GM04503 (cell line): ENCODE measurements at regions not wholly inside any gene's neighbourhood (a gene's known extent, or its start where the extent isn't known, plus 50 kb on each side); places are given as distances from the start of the nearest gene placed in this dataset.

Source experiments
- DNase-seq: peaks from one replicate; pipeline ENCODE4 v3.0.0-alpha.2; 2012; ENCODE audit warnings: low read depth

DNA sequence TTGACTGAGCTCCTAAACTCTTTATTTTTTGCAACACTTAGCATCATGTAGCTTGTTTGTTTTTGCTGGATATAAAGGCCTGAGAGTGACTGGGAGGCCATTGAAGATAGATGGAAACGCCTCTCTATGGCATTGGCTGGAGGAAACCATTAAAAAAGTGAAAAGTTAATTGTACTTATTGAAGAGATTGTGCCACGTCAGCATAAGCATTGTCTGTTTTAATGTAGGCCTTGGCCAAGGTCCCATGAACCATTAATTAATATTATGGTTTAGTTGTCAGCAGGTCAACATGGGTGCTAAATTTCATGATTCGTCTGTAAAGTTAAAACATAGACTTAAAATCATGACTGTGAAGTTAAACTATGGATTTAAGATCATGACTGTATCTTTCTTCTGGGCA lies 178.6 kb downstream of the GATA3 start:
- DNase-seq = no peak

DNA sequence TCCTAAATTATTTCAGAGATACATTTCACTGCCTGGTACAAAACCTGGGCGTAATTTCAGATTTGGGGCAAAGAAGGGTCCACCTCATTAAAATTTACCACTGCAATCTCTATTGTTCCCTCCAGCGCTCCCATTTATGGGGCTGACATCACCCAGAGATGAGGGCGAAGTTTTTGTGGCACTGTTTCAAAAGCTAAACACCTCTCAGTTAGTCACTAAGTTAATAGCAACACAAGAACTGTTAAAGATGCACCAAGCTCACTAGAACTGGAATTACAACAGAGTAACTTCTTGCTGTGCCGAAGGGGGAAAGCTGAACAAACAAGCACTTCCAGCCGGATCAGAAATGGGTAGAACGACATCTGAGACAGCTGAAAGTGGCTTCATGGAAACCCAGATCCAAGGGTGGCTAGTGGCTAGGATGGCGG lies 179.4 kb downstream of the GATA3 start:
- DNase-seq = no peak

DNA sequence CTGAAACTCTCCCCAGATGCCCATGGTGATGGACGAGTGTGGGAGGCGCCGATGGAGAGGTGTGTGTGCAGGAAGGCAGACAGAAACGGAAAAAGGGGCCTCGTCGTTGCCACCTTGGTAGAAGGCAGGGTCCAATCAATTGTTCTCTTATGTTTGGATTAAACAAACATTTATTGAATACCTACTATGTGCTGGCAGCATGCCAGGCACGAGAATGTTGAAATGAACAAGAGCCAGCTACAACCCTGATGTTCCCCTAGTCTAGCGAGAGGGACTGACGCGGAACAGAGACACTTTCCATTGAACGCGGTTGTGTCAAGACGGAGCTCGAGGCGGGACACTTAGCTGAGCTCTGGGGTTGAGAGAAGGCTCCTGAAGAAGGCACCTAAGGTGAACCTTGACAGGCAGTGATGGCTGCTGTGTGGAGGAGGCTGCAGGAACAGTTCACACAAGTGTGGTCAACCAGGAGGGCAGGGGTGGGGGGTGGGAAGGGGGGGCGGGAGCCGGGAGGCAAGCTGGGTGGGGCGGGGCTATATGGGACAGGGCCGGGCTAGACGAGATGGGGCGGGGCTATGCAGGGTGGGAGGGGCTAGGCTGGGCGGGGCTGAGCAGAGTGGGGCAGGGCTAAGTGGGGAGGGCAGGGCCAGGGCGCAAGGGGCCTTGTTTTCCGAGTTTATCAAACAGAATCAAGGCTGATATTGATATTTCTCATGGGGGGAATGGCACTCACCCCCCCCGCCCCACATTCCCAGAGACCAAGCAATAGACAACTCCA lies 181.0 kb downstream of the GATA3 start:
- no peak for DNase-seq

DNA sequence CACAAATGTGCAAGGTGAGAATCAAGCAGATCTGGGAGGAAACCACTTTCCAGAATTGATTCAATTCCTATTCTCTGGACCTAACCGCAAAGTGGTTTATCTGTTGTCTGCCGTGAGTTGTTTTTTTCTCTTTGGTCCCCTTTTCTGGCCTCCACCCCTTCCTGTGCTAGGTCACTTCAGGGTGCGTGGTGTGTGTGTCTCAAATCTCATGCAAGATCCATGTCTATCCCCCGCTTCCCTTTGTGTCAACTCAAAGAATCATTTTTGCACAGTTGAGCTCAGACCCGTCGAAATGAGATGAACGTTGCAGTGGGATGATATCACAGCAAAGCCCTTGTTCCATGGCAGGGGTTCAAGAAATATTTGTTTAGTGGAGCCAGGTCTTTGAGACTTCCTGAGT lies 184.5 kb downstream of the GATA3 start:
- no peak for DNase-seq

DNA sequence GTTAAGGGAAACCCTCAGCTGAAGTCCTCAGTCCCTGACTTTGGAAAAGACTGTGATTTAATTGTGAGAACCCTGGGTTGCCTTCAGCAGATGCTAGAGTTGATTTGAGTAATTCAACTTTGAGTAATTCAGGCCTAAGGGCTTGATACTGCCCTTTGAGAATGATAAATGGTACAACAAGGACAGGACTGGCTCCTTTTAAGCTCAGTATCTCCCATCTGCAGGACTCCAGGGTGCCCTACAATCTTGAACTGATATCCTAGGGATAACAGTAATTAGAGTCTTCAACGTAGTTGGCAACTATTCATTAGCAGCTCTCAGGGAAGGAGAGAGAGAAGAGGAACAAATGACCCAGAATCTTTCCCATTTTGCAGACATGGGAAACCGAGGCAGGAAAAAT lies 186.4 kb downstream of the GATA3 start:
- DNase-seq = no peak

DNA sequence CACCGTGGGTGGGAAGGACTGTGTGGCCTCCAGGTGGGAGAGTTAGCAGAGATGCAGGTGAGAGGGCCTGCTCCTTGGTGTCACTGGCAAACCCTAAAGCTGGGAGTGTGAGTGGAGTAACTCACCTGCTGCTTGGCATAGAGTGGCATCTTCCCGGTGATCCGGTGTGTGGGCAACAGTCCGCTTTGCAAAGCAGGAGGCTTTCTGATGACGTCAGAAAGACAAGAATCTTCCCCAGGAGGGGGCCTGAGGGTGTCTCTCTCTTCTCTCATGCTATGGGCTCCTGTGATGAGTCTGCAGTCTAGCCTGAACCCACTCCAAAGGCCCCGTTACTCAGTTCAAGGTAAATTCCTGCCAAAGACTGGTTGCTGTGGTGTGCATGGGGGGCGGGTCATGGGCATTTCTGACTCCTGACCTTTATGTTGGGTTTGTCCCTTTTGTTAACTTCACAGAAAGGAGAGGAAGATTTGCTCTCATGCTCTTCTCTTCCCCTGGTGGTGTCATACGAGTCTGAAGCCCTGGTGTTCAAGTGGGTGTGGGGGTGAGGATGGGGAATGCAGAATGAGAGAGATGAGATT lies 187.9 kb downstream of the GATA3 start:
- no peak for DNase-seq

DNA sequence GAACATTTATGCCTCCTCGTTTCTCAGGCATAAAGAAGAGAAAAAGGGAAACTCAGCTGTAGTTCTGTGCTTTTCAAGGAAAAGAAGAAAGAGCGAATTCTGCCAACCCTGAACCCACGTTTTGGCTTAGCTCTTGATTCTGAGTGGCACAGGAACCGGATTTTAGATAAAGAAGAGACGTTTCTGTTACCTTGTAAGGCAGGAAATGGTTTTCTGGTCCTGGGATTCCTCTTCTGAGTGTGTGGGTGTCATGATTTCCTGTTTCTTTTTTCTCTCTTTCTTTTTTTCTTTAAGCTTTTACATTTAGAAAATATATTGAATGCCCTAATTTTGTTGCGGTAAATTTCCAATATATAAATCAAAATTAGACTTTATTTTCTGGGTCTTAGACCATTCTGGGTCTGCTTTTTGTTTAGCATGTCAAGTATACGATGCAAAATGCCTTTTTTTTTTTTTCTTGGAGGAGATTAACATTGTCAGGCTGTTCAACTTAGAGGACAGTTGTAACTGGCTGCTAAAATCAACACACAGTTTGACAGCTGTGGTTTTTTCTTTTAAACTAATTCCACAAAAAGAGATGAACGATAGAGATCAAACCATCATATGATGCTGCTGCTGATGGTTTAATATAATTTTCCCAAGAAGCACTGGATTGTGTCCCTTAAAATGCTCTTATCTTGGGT lies 190.8 kb downstream of the GATA3 start:
- DNase-seq = no peak

DNA sequence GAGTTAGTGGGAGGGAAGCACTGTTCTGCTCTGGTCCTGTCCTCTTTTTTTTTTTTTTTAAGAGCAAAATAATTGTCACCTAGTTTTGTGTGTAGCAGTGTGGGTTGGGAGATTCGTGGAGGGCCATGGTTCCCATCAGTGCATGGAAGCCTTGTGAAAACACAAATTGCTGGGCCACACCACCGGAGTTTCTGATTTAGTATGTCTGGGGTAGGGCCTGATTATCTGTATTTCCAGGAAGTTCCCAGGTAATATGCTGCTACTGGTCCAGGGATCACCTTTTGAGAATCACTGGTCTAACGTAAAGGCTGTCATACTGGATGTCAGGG lies 191.3 kb downstream of the GATA3 start:
- DNase-seq = no peak

DNA sequence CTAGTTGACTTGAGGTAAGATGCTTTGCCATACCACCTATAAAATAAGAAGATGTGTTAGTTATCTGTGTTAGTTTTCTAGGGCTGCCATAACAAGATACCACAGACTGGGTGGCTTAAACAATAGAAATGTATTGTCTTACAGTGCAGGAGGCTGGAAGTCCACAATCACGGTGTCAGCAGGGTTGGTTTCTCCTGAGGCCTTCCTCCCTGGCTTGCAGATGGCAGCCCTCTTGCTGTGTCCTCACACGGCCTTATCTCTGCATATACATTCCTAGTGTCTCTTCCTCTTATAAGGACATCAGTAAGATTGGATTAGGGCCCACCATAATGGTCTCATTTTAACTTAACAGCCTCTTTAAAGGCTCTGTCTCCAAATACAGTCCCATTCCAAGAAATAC lies 192.1 kb downstream of the GATA3 start:
- no peak for DNase-seq

DNA sequence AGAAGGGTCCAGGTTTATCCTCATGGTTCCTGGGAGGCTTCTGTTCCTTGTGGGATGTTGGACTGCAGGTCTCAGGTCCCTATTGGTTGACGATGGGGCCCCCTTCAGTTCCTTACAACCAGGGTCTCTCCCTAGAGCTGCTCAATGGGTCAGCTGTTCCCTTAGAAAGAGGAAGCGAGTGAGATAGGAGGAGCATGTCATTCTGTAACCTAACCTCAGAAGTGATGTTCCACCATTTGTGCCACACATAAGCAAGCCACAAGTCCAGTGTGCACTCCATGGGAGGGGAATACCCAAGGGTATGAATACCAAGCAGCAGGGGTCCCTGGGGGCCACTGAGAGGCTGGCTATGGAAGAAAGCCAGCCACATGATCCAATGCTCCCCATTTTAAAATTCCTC lies 192.7 kb downstream of the GATA3 start:
- no peak for DNase-seq

DNA sequence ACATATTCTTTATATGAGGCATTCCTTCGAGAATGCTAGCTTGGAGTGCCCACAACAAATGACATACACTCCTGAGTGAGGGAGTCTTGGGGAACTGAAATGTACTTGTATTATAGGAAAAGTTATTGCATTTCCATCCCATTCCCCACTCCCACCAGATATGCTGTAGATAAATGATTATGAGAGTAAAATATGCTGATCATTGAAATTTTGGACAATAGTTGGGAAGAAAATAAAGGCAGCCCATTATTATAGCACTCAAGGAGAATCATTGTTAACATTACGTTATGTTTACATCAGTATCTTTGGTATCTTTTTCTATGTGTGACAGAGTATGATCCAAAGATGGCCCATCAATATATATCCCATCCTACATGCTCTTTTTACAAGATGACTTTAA lies 194.4 kb downstream of the GATA3 start:
- DNase-seq = no peak

DNA sequence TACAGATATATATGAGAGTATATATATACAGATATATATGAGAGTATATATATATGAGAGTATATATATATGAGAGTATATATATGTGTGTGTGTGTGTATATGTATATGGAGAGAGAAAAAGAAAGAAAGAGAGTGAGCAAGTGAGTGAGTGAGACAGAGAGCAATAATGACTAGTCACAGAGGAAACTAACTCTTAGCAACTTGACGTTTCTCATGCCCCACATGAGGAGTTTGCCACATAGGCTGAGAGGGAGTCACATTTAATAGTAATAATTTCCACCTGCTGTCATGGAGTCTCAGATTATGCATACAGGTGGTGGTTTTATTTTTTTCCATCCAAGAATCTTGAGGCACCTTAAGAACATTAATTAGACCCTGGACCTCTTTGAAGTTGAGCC lies 199.9 kb downstream of the GATA3 start:
- no peak for DNase-seq

DNA sequence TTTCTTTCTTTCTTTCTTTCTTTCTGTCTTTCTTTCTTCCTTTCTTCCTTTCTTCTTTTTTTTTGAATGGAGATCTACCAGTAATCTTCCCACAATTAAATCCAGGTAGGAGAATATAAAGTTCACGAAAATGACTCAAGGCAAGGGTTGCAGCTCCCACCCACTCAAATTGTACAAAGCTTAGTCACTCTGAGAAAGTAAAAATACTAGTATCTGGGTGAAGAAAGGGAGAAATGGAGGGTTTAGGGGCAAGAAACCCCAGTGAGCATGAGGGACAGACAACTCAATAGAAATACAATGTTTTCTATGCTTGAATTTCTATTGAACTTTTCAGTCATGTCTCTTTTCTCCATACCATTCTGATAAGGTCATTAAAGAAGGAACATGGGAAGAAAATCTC lies 200.8 kb downstream of the GATA3 start:
- no peak for DNase-seq

DNA sequence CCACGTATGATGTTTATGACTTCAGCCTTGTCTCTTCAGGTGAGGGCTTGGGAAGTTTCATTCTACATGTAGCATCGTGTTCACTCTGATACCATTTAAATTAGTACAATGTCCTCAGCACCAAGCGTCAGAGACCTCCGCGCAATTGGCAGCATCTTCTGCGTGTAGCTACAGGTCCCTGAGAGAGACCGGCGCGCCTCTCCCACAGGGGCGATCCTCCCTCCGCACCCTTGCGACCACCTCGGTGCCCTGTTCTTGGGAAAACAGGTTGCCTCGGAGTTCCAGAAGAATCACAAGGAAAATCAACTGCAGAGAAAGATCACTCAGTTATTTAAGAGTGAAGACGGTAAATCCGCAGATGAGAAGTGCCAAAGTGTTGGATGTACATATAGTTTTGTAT lies 206.2 kb downstream of the GATA3 start:
- no peak for DNase-seq

DNA sequence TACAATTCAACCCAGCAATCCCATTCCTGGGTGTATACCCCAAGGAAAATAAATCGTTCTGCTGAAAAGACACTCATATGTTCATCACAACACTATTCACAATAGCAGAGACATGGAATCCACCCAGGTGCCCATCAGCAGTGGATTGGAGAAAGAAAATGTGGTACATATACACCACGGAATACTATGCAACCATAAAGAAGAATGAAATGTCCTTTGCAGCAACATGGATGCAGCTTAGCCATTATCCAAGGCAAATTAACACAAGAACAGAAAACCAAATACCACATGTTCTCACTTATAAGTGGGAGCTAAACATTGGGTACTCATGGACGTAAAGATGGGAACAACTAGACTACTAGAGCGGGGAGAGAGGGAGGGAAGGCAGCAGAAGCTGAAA lies 207.8 kb downstream of the GATA3 start:
- no peak for DNase-seq

DNA sequence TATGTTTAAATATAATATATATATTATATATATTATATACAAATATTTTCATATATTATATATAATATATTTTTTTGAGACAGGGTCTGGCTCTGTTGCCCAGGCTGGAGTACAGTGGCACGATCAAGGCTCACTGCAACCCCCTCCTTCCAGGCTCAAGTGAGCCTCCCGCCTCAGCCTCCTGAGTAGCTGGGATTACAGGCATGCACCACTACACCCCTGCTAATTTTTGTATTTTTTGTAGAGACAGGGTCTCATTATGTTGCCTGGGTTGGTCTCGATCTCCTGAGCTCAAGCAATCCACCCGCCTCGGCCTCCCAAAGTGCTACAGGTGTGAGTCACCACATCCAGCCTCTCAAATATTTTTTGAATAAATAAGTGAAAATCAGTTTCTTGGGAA lies 215.5 kb downstream of the GATA3 start:
- DNase-seq = no peak

DNA sequence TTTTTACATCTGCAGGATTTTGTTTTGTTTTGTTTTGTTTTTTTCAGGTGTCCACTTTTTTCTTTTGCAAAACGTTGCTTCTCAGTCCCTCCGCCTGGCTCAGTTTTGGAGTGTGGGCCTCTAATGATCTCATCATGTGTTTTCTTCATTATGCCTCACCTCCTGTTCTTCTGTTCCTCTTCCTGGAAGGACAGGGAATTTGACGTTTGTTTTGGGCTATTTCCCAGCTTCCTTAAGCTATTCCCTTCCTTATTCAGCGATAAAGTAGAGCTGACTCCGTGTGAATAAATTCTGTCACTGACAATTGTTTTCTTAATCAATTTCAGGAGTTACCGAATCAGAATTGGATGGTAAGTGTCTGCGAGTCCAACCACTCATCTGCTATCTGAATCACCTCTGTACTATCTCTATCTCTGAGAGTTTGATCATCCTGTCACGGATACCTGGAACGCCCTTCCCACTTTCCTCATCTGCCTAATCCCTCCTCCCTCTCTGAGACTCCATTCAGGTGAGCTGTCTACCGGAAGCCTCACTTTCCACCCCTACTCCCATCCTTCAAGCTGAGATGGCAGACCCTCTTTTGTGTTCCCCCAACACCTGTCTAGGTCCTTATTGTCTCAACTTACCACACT lies 218.4 kb downstream of the GATA3 start:
- no peak for DNase-seq

DNA sequence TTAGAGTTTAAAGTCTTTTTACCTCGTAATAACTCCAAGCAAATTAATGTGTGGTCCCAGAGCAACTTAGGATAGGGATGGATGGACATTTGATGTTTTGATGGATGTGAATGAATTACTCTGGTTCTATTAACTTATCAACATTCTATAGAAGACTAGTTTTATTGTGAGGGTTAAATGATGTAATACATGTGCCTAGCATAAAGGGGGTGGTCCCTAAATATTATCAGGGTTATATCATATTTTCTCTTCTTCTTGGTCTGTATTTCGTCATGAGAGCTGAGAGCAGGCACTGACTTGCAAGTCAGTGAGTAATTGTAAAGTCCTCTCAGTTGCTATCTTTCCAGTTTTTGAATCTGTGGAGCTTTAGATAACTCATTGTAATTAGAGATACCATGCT lies 219.3 kb downstream of the GATA3 start:
- DNase-seq = no peak

DNA sequence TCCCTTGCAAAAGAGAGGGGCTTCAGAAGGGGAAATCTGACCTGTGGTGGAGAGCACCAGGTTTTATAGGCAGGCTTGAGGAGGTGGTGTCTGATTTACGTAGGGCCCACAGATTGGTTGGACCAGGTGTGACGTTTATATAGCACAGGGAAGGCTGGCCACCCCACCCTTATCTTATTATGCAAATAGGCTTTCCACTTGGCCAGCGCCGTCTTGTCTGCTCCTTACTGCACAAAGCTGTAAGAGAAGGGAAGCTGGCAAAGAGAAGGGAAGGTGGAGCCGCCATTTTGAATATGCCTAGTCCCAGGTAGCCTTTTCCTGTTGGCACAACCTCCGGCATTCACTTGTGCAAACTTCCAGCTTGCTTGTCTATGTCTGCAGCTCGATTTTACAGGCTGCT lies 221.4 kb downstream of the GATA3 start:
- no peak for DNase-seq

DNA sequence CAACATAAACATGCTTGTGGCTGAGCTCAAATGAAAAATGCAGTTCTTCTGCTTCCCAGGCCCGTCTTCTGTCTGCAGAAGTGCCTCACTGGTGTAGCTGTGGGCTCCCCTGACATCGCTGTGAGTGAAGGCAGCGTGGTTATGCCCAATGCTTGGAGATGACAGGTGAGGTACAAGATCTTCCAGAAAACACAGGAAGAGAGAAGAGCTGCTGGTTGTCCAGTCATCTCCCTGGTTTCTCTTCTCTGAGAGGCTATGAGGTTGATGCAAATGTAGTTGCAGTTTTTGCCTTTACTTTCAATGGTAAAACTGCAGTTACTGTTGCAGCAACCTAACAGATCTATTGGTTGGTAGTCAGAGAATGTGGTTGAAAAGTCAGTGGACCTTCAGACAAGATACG lies 223.6 kb downstream of the GATA3 start:
- no peak for DNase-seq

DNA sequence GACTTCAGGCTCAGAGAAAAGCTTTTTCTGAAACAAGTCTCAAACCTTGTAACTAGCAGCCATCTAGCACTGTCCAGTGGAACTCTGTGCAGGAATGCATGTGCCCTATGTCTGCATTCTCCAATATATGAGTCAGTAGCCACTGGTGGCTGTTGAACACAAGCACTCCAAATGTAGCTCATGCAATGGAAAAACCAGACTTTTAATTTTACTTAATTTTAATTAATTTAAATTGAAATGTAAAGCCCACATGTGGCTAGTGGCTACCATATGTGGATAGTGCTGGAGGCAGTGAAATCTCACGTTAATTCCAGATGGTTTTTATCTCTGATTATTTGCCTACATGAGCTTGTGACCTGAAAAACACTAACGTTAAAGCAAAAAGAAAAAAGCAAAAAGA lies 225.1 kb downstream of the GATA3 start:
- no peak for DNase-seq

DNA sequence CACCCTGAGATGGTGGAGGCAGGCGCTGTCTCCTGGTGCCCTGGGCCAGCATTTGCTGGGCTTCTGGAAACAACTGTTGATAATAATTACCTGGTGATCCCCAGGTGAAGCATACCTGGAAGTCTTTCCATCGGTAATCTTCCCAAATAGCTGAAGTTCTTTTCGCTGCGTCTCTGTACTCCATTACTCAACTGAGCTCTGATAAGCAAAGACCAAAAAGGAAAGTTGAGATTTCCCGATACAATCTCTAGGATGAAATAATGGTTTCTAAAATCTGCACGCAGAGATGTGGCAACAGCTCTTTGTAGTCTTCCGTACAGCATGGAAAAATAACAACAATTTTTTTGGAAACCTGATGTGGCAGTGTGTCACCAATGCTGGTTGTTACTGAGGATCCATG lies 226.5 kb downstream of the GATA3 start:
- DNase-seq = no peak

DNA sequence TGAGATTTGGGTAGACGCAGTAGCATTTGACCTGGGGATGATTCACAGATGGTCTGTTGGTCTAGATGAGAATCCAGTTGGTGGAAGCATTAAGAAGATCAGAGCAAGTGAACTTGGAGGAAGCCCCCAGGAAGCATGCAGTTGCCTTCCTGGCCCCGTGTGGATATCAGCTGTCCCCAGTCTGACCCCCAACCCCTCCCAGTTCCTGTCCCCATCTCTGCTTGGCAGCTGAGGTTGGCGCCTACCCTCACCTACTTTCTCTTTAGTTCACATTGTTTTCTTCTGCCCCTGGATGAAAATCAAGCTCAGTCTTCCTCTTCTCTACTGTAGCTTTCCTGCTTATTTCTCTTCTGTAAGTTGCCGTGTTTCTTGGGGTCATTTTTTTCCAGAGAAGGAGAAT lies 227.9 kb downstream of the GATA3 start:
- no peak for DNase-seq
